ENCODE measurements at regions not wholly inside any gene's neighbourhood (a gene's known extent, or its start where the extent isn't known, plus 50 kb on each side); places are given as distances from the start of the nearest gene placed in this dataset.

DNA sequence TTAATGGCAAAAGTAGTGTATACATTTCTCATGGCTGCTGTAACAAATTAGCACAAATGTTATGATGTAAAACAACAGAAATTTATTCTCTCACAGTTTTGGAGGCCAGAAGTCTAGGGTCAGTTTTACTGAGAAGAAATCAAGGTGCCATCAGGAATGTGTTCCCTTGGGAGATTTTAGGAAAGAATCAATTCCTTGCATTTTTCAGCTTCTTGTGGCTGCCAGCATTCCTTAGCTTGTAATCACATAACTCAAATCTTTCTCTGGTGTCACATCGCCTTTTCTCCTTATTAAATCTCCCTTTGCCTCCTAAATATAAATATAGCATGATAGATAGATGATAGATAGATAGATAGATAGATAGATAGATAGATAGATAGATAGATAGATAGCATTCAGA is 307.0 kb upstream of the REG3G start:
- H3K9me3 ChIP-seq (ENCODE audit: low read length), result no peaks in the 10 kb centered on the region

DNA sequence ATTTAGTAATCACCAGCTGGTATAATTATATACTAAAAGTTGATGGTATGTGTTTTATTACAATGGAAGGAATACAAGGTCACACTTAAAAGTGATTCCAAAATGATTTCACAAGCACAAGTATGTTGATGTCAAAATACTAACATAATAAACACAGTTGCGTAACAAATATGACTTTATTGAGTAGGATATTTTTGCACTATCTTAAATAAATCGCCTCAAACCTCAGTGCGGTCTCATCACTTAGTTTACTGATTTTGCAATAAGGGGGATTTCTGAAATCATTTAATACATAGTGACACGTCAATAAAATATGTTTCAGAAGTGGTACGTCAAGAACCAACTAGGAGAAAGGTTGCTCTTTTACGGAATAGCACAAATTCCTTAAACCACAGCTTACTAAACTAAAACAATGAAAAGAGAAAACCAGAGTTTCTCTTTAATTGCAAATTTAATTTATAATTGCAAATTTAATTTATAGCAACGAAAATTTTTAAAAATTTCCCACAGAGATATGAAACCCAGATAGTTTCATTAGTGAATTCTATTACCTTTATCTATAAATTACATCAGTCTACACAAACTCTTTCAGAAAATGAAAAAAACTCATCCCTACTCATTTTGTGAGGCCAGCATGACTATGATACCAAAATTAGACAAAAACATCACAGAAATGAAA is 304.0 kb upstream of the REG3G start:
- H3K36me3 ChIP-seq (ENCODE audit: insufficient read depth, low read length), result no peaks in the 10 kb centered on the region
- no peaks in the 10 kb centered on the region for H3K79me2 ChIP-seq (ENCODE audit: low read length)
- no peak for DNase-seq
- no peak overlapping the region for H3K4me2 ChIP-seq (ENCODE audit: low read depth, low read length, poor library complexity, severe bottlenecking)
- H3K27me3 ChIP-seq (ENCODE audit: low read length), result no peaks in the 10 kb centered on the region
- H3K4me1 ChIP-seq (ENCODE audit: low read length), result no peaks in the 10 kb centered on the region
- H3K9ac ChIP-seq (ENCODE audit: low read length), result no peak overlapping the region
- no peaks in the 10 kb centered on the region for H3K9me3 ChIP-seq (ENCODE audit: low read length)
- H3K4me3 ChIP-seq (ENCODE audit: low read length), result no peak overlapping the region
- no peaks in the 10 kb centered on the region for H3K9me2 ChIP-seq (replicated peaks; ENCODE audit: insufficient read depth, low read length)
- H3K27ac ChIP-seq (ENCODE audit: low read length), result no peak overlapping the region
- no peak overlapping the region for H2AFZ ChIP-seq (ENCODE audit: low read length)
- no peaks in the 10 kb centered on the region for H4K20me1 ChIP-seq (ENCODE audit: insufficient read depth, low read depth, low read length)

More for the DNA sequence above, 307.0 kb upstream of the REG3G start:
- no peak overlapping the region for H3K9ac ChIP-seq (ENCODE audit: low read length)
- no peak overlapping the region for H2AFZ ChIP-seq (ENCODE audit: low read length)
- H3K4me1 ChIP-seq (ENCODE audit: low read length), result no peaks in the 10 kb centered on the region
- no peaks in the 10 kb centered on the region for H3K36me3 ChIP-seq (ENCODE audit: insufficient read depth, low read length)
- no peaks in the 10 kb centered on the region for H3K9me2 ChIP-seq (replicated peaks; ENCODE audit: insufficient read depth, low read length)
- DNase-seq, result no peak
- no peak overlapping the region for H3K4me2 ChIP-seq (ENCODE audit: low read depth, low read length, poor library complexity, severe bottlenecking)
- no peaks in the 10 kb centered on the region for H3K27me3 ChIP-seq (ENCODE audit: low read length)
- no peak overlapping the region for H3K4me3 ChIP-seq (ENCODE audit: low read length)
- no peaks in the 10 kb centered on the region for H4K20me1 ChIP-seq (ENCODE audit: insufficient read depth, low read depth, low read length)
- no peak overlapping the region for H3K27ac ChIP-seq (ENCODE audit: low read length)
- H3K79me2 ChIP-seq (ENCODE audit: low read length), result no peaks in the 10 kb centered on the region

DNA sequence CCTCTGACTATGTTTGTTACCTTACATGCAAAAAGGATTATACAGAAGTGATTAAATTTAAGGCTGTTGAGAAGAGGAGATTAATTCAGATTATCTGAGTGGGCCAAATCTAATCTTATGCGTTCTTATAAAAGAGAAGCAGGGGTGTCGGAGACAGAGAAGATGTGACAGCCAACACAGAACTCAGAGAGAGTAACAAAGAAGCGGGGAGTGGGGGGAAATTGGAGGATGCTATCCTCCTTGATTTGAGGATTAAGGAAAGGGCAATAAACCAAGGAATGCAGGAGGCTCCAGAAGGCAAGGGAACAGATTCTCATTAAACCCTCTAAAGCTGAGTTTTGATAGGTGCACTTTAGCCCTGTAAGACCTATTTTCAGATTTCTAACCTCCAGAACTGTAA is 291.3 kb upstream of the REG3G start:
- no peak for DNase-seq
- Histone ChIP-seq H3K9ac (ENCODE audit: low read length) (no peak overlapping the region), H3K27ac (ENCODE audit: low read length) (no peak overlapping the region), H3K9me2 (replicated peaks; ENCODE audit: insufficient read depth, low read length) (no peaks in the 10 kb centered on the region), H3K36me3 (ENCODE audit: insufficient read depth, low read length) (no peaks in the 10 kb centered on the region), H3K4me2 (ENCODE audit: low read depth, low read length, poor library complexity, severe bottlenecking) (no peak overlapping the region), H3K4me3 (ENCODE audit: low read length) (no peak overlapping the region), H3K9me3 (ENCODE audit: low read length) (no peaks in the 10 kb centered on the region), H3K79me2 (ENCODE audit: low read length) (no peaks in the 10 kb centered on the region), H4K20me1 (ENCODE audit: insufficient read depth, low read depth, low read length) (no peaks in the 10 kb centered on the region), H3K27me3 (ENCODE audit: low read length) (peaks cover 6% of the 10 kb centered on the region; the same call in 1 of the 2 replicates), H2AFZ (ENCODE audit: low read length) (no peak overlapping the region), H3K4me1 (ENCODE audit: low read length) (no peaks in the 10 kb centered on the region)

DNA sequence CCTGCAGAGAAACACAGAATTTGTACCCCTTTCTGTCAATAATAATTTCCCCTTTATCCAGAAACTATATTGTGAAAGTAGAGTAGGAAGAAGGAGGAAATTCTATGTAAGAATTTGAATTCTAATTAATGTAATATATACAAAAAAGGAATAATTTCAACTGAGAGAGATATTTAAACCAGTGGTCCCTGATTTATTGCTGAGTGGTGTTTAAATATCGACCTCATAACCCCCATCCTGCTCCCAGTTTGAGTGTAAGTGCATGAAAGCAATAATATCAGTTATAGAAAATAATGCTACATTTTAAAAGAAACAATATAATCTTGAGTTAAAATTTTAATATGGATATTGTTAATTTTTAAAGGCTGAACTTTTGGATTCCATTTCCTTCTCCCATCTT is 286.2 kb upstream of the REG3G start:
- peaks cover 2% of the 10 kb centered on the region; the same call in 1 of the 2 replicates for H3K27me3 ChIP-seq (ENCODE audit: low read length)
- H3K4me1 ChIP-seq (ENCODE audit: low read length), result no peaks in the 10 kb centered on the region
- no peaks in the 10 kb centered on the region for H3K9me3 ChIP-seq (ENCODE audit: low read length)
- no peak overlapping the region for H2AFZ ChIP-seq (ENCODE audit: low read length)
- no peak overlapping the region for H3K9ac ChIP-seq (ENCODE audit: low read length)
- no peaks in the 10 kb centered on the region for H3K79me2 ChIP-seq (ENCODE audit: low read length)
- H3K36me3 ChIP-seq (ENCODE audit: insufficient read depth, low read length), result no peaks in the 10 kb centered on the region
- DNase-seq, result no peak
- H3K4me2 ChIP-seq (ENCODE audit: low read depth, low read length, poor library complexity, severe bottlenecking), result no peak overlapping the region
- H3K9me2 ChIP-seq (replicated peaks; ENCODE audit: insufficient read depth, low read length), result no peaks in the 10 kb centered on the region
- no peaks in the 10 kb centered on the region for H4K20me1 ChIP-seq (ENCODE audit: insufficient read depth, low read depth, low read length)
- no peak overlapping the region for H3K4me3 ChIP-seq (ENCODE audit: low read length)
- no peak overlapping the region for H3K27ac ChIP-seq (ENCODE audit: low read length)

DNA sequence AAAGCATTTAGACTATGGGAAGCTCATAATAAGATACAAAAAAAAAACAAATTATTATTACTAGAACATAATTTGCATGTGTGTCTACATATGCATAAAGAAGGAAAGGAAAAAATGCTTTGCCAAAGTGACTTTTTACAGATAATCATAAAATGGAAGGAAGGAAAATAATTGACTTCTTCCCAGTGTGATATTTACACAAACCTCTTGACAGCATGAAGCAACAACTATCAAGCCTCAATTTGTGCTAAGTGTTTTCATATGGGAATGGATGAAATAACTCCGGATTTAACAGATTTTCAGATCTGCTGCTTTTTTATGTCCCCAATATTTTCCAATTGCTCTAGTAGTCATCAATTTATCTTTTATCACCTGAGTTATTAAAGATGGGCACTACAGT is 275.9 kb upstream of the REG3G start:
- H3K4me3 ChIP-seq (ENCODE audit: low read length), result no peak overlapping the region
- no peaks in the 10 kb centered on the region for H3K9me3 ChIP-seq (ENCODE audit: low read length)
- no peaks in the 10 kb centered on the region for H3K79me2 ChIP-seq (ENCODE audit: low read length)
- no peak overlapping the region for H2AFZ ChIP-seq (ENCODE audit: low read length)
- no peak for DNase-seq
- no peak overlapping the region for H3K4me2 ChIP-seq (ENCODE audit: low read depth, low read length, poor library complexity, severe bottlenecking)
- no peak overlapping the region for H3K27ac ChIP-seq (ENCODE audit: low read length)
- no peaks in the 10 kb centered on the region for H3K4me1 ChIP-seq (ENCODE audit: low read length)
- H3K27me3 ChIP-seq (ENCODE audit: low read length), result no peaks in the 10 kb centered on the region; the same call in 1 of the 2 replicates
- H3K36me3 ChIP-seq (ENCODE audit: insufficient read depth, low read length), result no peaks in the 10 kb centered on the region
- no peak overlapping the region for H3K9ac ChIP-seq (ENCODE audit: low read length)
- no peaks in the 10 kb centered on the region for H3K9me2 ChIP-seq (replicated peaks; ENCODE audit: insufficient read depth, low read length)
- no peaks in the 10 kb centered on the region for H4K20me1 ChIP-seq (ENCODE audit: insufficient read depth, low read depth, low read length)

DNA sequence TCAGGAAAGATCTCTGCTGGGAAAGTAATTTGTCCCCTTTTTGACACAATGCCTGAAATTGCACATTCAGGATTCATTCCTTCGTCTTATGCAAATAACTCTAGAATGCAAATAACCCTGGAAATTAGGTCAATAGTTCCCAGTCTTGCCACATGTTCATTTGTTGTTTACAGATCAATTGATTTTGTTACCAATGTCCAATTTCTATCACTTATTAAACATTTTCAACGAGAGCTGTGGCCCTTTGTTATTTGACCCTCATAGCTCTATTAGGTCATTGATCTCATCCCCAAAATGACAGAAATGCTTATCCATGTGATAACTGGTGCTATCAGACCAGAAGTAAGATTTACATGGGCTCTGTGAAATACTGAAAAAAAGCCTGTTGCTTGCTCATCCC is 275.3 kb upstream of the REG3G start:
- no peak for DNase-seq
- Histone ChIP-seq H3K36me3 (ENCODE audit: insufficient read depth, low read length) (no peaks in the 10 kb centered on the region), H4K20me1 (ENCODE audit: insufficient read depth, low read depth, low read length) (no peaks in the 10 kb centered on the region), H3K4me3 (ENCODE audit: low read length) (no peak overlapping the region), H3K27me3 (ENCODE audit: low read length) (no peaks in the 10 kb centered on the region; the same call in 1 of the 2 replicates), H3K9ac (ENCODE audit: low read length) (no peak overlapping the region), H3K27ac (ENCODE audit: low read length) (no peak overlapping the region), H3K9me3 (ENCODE audit: low read length) (no peaks in the 10 kb centered on the region), H3K4me1 (ENCODE audit: low read length) (no peaks in the 10 kb centered on the region), H3K4me2 (ENCODE audit: low read depth, low read length, poor library complexity, severe bottlenecking) (no peak overlapping the region), H3K9me2 (replicated peaks; ENCODE audit: insufficient read depth, low read length) (no peaks in the 10 kb centered on the region), H2AFZ (ENCODE audit: low read length) (no peak overlapping the region), H3K79me2 (ENCODE audit: low read length) (no peaks in the 10 kb centered on the region)

DNA sequence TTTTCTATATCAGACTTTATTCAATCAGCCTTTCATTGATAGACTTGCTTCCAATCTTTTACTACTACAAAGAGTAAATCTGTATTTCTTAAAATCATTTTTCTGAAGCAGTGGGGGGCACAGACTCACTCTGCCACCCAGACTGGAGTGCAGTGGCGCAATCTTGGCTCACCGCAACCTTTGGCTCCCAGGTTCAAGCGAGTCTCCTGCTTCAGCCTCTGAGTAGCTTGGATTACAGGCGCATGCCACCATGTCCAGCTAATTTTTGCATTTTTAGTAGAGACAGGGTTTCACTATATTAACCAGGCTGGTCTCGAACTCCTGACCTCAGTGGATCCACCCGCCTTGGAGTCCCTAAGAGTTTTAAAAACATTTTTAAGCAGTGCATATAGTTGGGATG is 270.6 kb upstream of the REG3G start:
- no peaks in the 10 kb centered on the region for H4K20me1 ChIP-seq (ENCODE audit: insufficient read depth, low read depth, low read length)

DNA sequence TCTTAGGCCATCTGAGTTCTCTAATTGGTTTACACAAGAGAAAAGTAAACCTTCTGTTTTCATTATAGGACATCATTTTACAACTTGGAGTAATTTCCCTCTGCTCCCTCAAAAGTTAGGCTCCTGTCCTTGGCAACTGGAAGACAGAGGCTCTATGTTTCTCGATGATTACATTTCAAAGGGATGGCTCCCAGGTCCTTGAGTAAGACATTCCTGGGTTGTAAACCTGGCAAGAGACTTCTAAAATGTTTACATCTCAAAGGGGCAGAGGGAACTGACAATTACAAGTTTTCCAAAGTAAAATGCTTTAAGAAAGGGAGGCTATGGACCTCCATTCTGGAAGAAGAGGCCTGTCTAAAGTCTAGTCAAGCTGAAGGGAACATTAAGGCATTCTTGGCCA is 268.3 kb upstream of the REG3G start:
- Histone ChIP-seq H3K4me2 (ENCODE audit: low read depth, low read length, poor library complexity, severe bottlenecking) (no peak overlapping the region), H3K27me3 (ENCODE audit: low read length) (no peaks in the 10 kb centered on the region), H3K9me2 (replicated peaks; ENCODE audit: insufficient read depth, low read length) (no peaks in the 10 kb centered on the region), H3K27ac (ENCODE audit: low read length) (no peak overlapping the region), H3K79me2 (ENCODE audit: low read length) (no peaks in the 10 kb centered on the region), H3K36me3 (ENCODE audit: insufficient read depth, low read length) (no peaks in the 10 kb centered on the region), H2AFZ (ENCODE audit: low read length) (no peak overlapping the region), H3K4me3 (ENCODE audit: low read length) (no peak overlapping the region), H3K4me1 (ENCODE audit: low read length) (no peaks in the 10 kb centered on the region), H3K9ac (ENCODE audit: low read length) (no peak overlapping the region), H4K20me1 (ENCODE audit: insufficient read depth, low read depth, low read length) (no peaks in the 10 kb centered on the region), H3K9me3 (ENCODE audit: low read length) (peaks cover 5% of the 10 kb centered on the region; the same call in 1 of the 2 replicates)
- no peak for DNase-seq

More for the DNA sequence above, 270.6 kb upstream of the REG3G start:
- Histone ChIP-seq H3K79me2 (ENCODE audit: low read length) (no peaks in the 10 kb centered on the region), H3K27me3 (ENCODE audit: low read length) (no peaks in the 10 kb centered on the region), H3K9me2 (replicated peaks; ENCODE audit: insufficient read depth, low read length) (no peaks in the 10 kb centered on the region), H3K9me3 (ENCODE audit: low read length) (no peaks in the 10 kb centered on the region), H3K36me3 (ENCODE audit: insufficient read depth, low read length) (no peaks in the 10 kb centered on the region), H3K9ac (ENCODE audit: low read length) (no peak overlapping the region), H3K4me3 (ENCODE audit: low read length) (no peak overlapping the region), H2AFZ (ENCODE audit: low read length) (no peak overlapping the region), H3K4me2 (ENCODE audit: low read depth, low read length, poor library complexity, severe bottlenecking) (no peak overlapping the region), H3K4me1 (ENCODE audit: low read length) (no peaks in the 10 kb centered on the region), H3K27ac (ENCODE audit: low read length) (no peak overlapping the region)
- DNase-seq, result no peak
